Mononuclear cell (primary cell): ENCODE measurements at regions not wholly inside any gene's neighbourhood (a gene's known extent, or its start where the extent isn't known, plus 50 kb on each side); places are given as distances from the start of the nearest gene placed in this dataset.

Experiments used
- H3K27me3 ChIP-seq: 2 replicates; pipeline ENCODE4 v1.6.0; 2011; ENCODE audit warnings: low read length, control low read depth; ENCODE audit not compliant: insufficient read depth
- H3K4me1 ChIP-seq: 2 replicates; pipeline ENCODE4 v1.5.1; 2011; ENCODE audit warnings: mild to moderate bottlenecking, low read length, control low read depth; ENCODE audit not compliant: insufficient read depth
- H3K4me3 ChIP-seq: 2 replicates; pipeline ENCODE4 v1.5.1; 2011; ENCODE audit warnings: mild to moderate bottlenecking, low read length, moderate library complexity
- H3K9me3 ChIP-seq: 2 replicates; pipeline ENCODE4 v1.5.1; 2011; ENCODE audit warnings: low read depth, mild to moderate bottlenecking, control low read depth, low read length

DNA sequence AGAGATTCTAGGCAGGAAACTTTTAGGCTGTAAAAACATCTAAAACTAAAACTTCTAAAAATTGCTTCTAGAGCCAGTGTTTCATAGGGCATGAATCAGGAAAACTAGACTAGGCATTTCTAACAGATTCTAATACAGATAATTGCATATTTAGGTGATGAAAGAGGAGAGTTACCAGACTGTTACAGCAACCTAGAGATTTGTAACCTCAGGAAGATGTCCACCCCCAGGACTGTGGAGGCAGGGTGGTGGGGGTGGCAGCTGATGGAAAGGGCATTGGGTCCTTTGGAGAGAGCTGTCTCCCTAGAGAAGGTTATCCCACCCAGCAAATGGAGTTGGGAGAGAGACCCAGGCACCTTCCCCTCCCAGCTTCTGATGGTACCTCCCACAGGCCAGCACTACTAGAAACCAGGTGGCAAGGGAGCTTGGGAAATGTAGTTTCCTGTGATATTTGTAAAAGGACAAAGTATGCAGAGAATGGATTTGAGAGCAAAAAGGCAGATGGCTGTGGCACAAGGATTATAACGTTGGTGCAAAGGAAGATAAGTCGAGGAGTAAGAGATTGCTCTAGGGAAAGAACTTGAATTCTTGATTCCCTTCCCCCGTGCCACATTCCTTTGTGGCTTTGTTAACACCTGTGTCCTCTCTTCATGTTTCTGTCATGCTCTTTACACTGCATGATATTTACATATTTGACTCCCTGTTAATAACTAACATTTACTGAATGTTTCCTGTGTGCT is 75.6 kb upstream of the MGAT5 start:
- Histone ChIP-seq H3K9me3 (no peaks in the 10 kb centered on the region), H3K4me1 (peaks cover 63% of the 10 kb centered on the region)

DNA sequence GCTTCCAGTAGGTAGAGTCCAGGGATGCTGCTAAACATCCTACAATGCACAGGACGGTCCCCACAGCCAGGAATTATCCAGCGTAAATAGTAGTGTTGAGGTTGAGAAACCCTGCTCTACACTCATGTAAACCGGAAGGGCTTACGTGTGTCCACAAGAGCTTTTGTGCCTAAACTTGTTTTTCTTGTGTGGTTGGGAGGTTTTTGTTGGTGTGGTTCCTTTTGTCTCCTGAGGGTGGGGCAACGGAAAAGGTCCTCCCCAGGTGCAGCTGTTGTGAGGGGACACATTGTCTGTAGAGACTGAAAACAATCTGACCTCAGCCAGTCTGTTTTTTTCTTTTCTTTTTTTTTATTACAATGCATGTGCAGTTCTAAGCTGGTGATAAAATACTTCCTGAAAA is 72.7 kb upstream of the MGAT5 start:
- Histone ChIP-seq H3K4me1 (peaks cover 58% of the 10 kb centered on the region), H3K27me3 (no peaks in the 10 kb centered on the region), H3K9me3 (no peaks in the 10 kb centered on the region), H3K4me3 (no peak overlapping the region)

More for the DNA sequence above, 75.6 kb upstream of the MGAT5 start:
- Histone ChIP-seq H3K4me3 (no peak overlapping the region), H3K27me3 (no peaks in the 10 kb centered on the region)

GRCh38 chr2:134183679-134184078 is 70.2 kb upstream of the MGAT5 start:
- H3K4me3 ChIP-seq: no peak overlapping the region
- no peaks in the 10 kb centered on the region for H3K27me3 ChIP-seq
- no peaks in the 10 kb centered on the region for H3K9me3 ChIP-seq
- H3K4me1 ChIP-seq: peaks cover 49% of the 10 kb centered on the region

DNA sequence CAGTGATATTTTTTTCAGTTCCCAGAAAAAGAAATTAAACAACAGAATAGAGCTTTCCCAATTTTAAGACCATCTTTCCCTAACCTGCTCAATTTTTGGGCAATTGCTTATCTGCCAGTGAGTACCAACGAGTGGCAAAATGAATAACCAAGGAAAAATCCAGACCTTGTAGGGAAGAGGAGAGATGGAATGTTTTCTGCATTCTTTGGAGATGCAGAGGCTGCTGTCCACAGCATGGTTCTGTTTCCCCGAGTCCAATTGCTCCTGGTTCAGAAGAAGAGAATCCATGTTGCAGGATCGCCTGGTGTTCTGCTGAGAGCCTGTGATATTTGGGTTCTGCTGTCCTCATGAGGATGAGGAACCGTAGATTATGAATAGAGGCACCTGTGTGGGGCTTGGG is 68.2 kb upstream of the MGAT5 start:
- Histone ChIP-seq H3K27me3 (no peaks in the 10 kb centered on the region), H3K4me1 (peaks cover 39% of the 10 kb centered on the region), H3K4me3 (no peak overlapping the region), H3K9me3 (no peaks in the 10 kb centered on the region)

GRCh38 chr2:134189009-134189720 is 64.7 kb upstream of the MGAT5 start:
- no peak overlapping the region for H3K4me3 ChIP-seq
- no peaks in the 10 kb centered on the region for H3K9me3 ChIP-seq
- peaks cover 22% of the 10 kb centered on the region for H3K4me1 ChIP-seq
- no peaks in the 10 kb centered on the region for H3K27me3 ChIP-seq

DNA sequence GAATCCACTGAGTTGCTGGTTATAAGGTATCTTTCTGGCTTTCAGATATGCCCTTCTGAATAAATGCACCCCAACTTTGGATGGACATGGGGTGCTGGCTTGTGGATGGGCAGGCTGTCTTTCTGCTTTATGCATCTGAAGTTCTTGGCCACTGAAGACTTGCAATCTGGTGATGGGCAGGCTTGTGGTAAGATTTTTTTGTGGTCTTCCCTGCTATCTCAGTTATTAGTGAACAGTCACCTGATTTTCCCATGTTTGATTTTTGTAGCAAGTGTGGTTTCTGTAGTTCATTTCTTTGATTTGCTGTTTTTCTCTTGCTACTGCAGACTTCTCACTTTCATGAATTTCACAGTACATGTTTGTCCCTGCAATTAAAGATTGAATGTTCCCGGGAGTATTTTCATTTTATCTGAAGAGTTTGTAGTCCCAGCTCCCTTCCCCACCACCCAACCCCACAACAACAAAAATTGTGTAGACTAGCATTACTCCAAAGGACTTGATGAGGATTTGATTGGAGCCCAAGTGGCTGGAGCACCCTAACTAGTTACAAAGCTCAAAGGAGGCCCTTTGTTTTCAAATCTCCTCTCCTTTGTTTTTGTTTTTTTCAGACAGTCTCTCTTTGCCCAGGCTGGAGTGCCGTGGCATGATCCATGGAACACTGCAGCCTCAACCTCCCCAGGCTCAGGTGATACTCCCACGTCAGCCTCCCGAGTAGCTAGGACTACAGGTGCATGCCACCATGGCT is 63.6 kb upstream of the MGAT5 start:
- peaks cover 11% of the 10 kb centered on the region for H3K4me1 ChIP-seq
- no peaks in the 10 kb centered on the region for H3K27me3 ChIP-seq
- no peaks in the 10 kb centered on the region for H3K9me3 ChIP-seq
- H3K4me3 ChIP-seq: no peak overlapping the region

DNA sequence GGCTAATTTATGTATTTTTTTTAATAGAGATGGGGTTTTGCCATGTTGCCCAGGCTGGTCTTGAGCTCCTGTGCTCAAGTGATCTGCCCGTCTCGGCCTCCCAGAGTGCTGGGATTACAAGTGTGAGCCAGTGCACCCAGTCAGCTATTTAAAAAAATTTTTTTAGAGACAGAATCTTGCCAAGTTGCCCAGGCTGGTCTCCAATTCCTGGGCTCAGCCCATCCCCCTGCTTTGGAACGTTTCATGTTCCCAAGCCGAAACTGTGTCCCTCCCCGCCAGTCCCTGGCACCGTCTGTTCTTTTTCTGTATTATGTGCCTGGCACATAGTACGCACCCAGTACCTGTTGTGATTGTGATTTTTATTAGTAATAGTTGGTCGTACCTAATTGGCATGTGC is 63.1 kb upstream of the MGAT5 start:
- Histone ChIP-seq H3K4me3 (no peak overlapping the region), H3K27me3 (no peaks in the 10 kb centered on the region), H3K4me1 (peaks cover 11% of the 10 kb centered on the region), H3K9me3 (no peaks in the 10 kb centered on the region)

- H3K4me3 ChIP-seq: no peak overlapping the region
- H3K9me3 ChIP-seq: no peaks in the 10 kb centered on the region
- H3K27me3 ChIP-seq: no peaks in the 10 kb centered on the region
- H3K4me1 ChIP-seq: peaks cover 8% of the 10 kb centered on the region
These were observed 62.0 kb upstream of the MGAT5 start for GRCh38 chr2:134191835-134192234.

- Histone ChIP-seq H3K4me3 (no peak overlapping the region), H3K4me1 (peaks cover 17% of the 10 kb centered on the region), H3K9me3 (no peaks in the 10 kb centered on the region), H3K27me3 (no peaks in the 10 kb centered on the region)
These were observed 60.9 kb upstream of the MGAT5 start for GRCh38 chr2:134193006-134193405.

DNA sequence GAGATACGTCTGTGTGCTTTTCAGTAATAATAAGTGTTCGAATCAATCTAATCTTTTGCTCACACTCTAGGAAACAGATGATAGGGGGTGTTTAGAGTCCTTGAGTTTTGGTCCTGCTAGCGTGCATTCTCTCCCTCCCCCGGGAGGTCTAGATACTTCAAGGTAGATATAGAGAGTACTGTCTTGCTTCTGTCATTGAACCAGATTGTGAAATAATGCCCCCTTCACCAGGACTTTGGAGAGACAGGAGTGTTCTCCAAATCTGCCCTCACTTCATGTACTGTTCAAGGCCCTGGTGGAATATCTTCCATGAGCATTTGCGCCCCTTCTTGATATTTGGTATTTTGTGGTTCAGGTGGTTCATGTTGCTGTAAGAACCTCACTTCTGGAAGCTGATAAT is 59.4 kb upstream of the MGAT5 start:
- Histone ChIP-seq H3K27me3 (no peaks in the 10 kb centered on the region), H3K4me1 (peaks cover 18% of the 10 kb centered on the region), H3K9me3 (no peaks in the 10 kb centered on the region), H3K4me3 (no peak overlapping the region)

DNA sequence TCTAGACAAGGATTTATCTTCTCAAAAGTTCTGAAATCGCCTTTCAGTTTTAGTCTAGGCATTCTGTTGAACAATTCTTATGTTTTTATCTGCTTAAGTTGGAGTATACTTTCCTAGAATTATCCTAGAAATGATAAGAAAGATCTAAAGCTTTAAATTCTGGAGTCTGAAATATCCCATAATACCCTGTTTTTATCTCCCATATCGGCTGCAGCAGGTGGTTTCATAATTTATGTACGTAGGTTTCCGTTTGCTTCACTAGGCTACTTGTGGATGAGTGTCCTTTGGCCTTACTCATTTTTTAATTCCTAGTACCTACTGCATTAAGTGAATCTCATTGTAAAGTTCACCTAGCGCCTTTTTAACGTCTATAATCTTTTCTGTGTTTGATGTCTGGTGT is 58.5 kb upstream of the MGAT5 start:
- Histone ChIP-seq H3K9me3 (no peaks in the 10 kb centered on the region), H3K27me3 (no peaks in the 10 kb centered on the region), H3K4me1 (peaks cover 18% of the 10 kb centered on the region), H3K4me3 (no peak overlapping the region)

DNA sequence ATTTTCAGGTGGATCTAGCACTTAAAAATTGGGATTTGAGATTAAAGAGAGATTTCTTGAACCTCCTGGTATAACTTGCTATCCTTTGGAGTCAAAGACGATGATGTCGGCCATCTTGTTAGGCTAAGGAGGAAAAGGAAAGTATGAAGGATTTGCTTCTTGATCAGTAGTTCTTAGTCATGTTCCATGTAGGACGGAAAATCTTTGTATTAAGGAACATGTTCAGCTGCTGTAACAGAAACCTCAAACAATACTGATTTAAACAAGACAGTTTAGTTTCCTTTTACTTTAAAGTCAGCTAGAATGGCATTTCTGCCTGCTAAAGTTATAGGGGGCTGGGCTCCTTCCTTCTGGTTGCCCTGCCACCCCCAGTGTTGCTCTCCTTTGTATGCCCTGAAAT is 56.4 kb upstream of the MGAT5 start:
- no peaks in the 10 kb centered on the region for H3K27me3 ChIP-seq
- H3K4me3 ChIP-seq: no peak overlapping the region
- peaks cover 18% of the 10 kb centered on the region for H3K4me1 ChIP-seq
- H3K9me3 ChIP-seq: no peaks in the 10 kb centered on the region

DNA sequence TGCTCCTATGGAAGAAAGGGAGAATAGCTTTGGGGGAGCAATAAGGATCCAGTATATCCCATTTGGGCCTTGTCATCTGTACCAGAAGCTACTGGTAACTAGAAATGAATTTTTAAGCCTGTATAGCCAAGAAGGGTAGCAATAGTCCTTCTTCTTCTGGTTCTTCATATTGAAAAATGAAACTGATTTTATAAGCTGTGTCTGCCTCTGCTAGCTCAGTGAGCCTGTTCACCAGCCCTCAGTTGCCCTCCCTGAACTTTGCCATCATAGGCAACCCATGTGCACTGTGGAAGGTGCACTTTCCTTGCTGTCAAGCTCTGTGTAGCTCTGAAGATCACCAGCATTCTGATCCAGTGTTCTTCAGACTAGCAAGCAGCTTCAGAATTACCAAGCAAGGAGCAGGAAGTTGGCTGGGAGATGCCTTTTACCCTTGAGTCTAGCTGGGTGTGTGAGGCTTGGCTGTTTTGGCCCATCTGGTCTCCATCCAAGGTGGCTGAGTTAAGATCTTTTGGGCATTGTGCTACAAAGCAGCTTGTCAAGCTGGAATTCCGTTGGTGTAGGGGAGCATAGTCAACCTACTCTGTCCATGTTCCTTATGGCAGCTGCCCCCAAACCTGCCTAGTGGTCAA is 55.8 kb upstream of the MGAT5 start:
- no peaks in the 10 kb centered on the region for H3K27me3 ChIP-seq
- H3K4me1 ChIP-seq: peaks cover 18% of the 10 kb centered on the region

DNA sequence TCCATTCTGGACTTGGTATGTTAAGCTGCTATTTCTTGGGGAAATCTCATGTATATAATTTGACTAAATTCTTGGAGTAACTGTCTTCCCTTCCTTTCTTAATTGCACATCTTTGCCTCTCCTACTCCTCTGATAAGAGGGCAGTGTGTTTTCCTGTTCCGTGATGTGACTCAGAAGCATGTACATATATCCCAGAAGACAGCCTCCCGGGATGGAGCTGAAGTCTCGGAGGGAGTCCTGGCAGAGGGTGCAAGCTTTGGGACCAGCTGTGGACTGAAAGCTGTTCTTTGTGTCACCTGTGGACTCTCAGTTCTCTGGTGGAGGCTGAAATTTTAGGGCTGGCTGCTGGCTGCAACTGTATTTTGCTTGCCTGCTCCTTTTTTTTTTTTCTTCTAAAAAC is 54.7 kb upstream of the MGAT5 start:
- H3K4me3 ChIP-seq: no peak overlapping the region
- no peaks in the 10 kb centered on the region for H3K9me3 ChIP-seq
- H3K27me3 ChIP-seq: no peaks in the 10 kb centered on the region
- peaks cover 18% of the 10 kb centered on the region for H3K4me1 ChIP-seq

More for the DNA sequence above, 55.8 kb upstream of the MGAT5 start:
- no peaks in the 10 kb centered on the region for H3K9me3 ChIP-seq
- H3K4me3 ChIP-seq: no peak overlapping the region

GRCh38 chr2:134200036-134200618 is 53.7 kb upstream of the MGAT5 start:
- H3K4me1 ChIP-seq: peaks cover 23% of the 10 kb centered on the region
- no peaks in the 10 kb centered on the region for H3K27me3 ChIP-seq
- no peaks in the 10 kb centered on the region for H3K9me3 ChIP-seq
- no peak overlapping the region for H3K4me3 ChIP-seq
